ENCODE measurements at regions not wholly inside any gene's neighbourhood (a gene's known extent, or its start where the extent isn't known, plus 50 kb on each side); places are given as distances from the start of the nearest gene placed in this dataset.

GRCh38 chr13:76380446-76381065 lies 505.6 kb downstream of the KCTD12 start:
- Histone ChIP-seq H3K4me1 (ENCODE audit: low read length) (no peaks in the 10 kb centered on the region), H3K9ac (ENCODE audit: low read length) (no peak overlapping the region), H3K79me2 (ENCODE audit: low read length) (no peaks in the 10 kb centered on the region), H3K36me3 (replicated peaks; ENCODE audit: insufficient read depth, low read length) (no peaks in the 10 kb centered on the region), H3K9me2 (replicated peaks; ENCODE audit: insufficient read depth, low read length) (no peaks in the 10 kb centered on the region), H3K27me3 (replicated peaks; ENCODE audit: insufficient read depth, low read length) (no peaks in the 10 kb centered on the region), H3K4me2 (ENCODE audit: low read depth, low read length) (no peak overlapping the region), H3K4me3 (ENCODE audit: low read length) (no peak overlapping the region), H2AFZ (ENCODE audit: low read length) (no peak overlapping the region), H4K20me1 (ENCODE audit: insufficient read depth, low read length) (no peaks in the 10 kb centered on the region), H3K9me3 (replicated peaks; ENCODE audit: insufficient read depth, low read length) (no peaks in the 10 kb centered on the region), H3K27ac (ENCODE audit: low read length) (no peak overlapping the region), H3F3A (ENCODE audit: insufficient read depth, low read length) (no peaks in the 10 kb centered on the region)
- no peak for DNase-seq
- TF ChIP-seq, protein P1, sequence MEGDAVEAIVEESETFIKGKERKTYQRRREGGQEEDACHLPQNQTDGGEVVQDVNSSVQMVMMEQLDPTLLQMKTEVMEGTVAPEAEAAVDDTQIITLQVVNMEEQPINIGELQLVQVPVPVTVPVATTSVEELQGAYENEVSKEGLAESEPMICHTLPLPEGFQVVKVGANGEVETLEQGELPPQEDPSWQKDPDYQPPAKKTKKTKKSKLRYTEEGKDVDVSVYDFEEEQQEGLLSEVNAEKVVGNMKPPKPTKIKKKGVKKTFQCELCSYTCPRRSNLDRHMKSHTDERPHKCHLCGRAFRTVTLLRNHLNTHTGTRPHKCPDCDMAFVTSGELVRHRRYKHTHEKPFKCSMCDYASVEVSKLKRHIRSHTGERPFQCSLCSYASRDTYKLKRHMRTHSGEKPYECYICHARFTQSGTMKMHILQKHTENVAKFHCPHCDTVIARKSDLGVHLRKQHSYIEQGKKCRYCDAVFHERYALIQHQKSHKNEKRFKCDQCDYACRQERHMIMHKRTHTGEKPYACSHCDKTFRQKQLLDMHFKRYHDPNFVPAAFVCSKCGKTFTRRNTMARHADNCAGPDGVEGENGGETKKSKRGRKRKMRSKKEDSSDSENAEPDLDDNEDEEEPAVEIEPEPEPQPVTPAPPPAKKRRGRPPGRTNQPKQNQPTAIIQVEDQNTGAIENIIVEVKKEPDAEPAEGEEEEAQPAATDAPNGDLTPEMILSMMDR (IDR thresholded peaks at IDR 0.05; ENCODE audit: low read length) = no peak
- TF ChIP-seq EZH2phosphoT487 (IDR thresholded peaks at IDR 0.05; ENCODE audit: low read length) (no peak), EZH2 (optimal IDR thresholded peaks at IDR 0.05; ENCODE audit: low read depth, low read length) (no peak)

GRCh38 chr13:76379341-76380105 lies 506.7 kb downstream of the KCTD12 start:
- Histone ChIP-seq H3K4me2 (ENCODE audit: low read depth, low read length) (no peak overlapping the region), H4K20me1 (ENCODE audit: insufficient read depth, low read length) (no peaks in the 10 kb centered on the region), H3F3A (ENCODE audit: insufficient read depth, low read length) (no peaks in the 10 kb centered on the region), H2AFZ (ENCODE audit: low read length) (no peak overlapping the region), H3K4me3 (ENCODE audit: low read length) (no peak overlapping the region), H3K4me1 (ENCODE audit: low read length) (no peaks in the 10 kb centered on the region), H3K9ac (ENCODE audit: low read length) (no peak overlapping the region), H3K27me3 (replicated peaks; ENCODE audit: insufficient read depth, low read length) (no peaks in the 10 kb centered on the region), H3K9me2 (replicated peaks; ENCODE audit: insufficient read depth, low read length) (no peaks in the 10 kb centered on the region), H3K79me2 (ENCODE audit: low read length) (no peaks in the 10 kb centered on the region), H3K36me3 (replicated peaks; ENCODE audit: insufficient read depth, low read length) (no peaks in the 10 kb centered on the region), H3K9me3 (replicated peaks; ENCODE audit: insufficient read depth, low read length) (no peaks in the 10 kb centered on the region), H3K27ac (ENCODE audit: low read length) (no peak overlapping the region)
- TF ChIP-seq EZH2phosphoT487 (IDR thresholded peaks at IDR 0.05; ENCODE audit: low read length) (no peak), EZH2 (optimal IDR thresholded peaks at IDR 0.05; ENCODE audit: low read depth, low read length) (no peak)
- TF ChIP-seq, protein P1 (IDR thresholded peaks at IDR 0.05; ENCODE audit: low read length) = no peak
- no peak for DNase-seq

DNA sequence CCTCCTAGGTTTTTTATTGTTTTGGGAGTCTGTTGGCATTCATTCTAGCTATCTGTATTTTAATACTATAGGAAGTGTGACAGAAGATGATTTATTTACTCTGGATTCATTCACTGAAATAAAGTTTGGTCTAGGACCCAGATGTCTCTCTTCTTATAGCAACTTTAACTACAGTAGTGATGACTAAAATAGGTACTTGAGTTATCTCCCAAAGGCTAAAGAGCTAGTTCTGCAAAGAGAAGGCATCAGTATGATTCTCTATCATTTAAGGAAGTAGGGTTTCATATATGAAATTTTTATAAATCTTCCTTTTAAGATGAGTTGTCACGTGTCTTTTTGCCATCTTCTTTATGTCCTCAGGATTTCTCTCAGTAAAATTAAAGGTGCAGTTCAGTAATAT lies 507.4 kb downstream of the KCTD12 start:
- H3K36me3 ChIP-seq (replicated peaks; ENCODE audit: insufficient read depth, low read length) = no peaks in the 10 kb centered on the region
- H3K4me2 ChIP-seq (ENCODE audit: low read depth, low read length) = no peak overlapping the region
- TF ChIP-seq EZH2phosphoT487 (IDR thresholded peaks at IDR 0.05; ENCODE audit: low read length) (no peak), EZH2 (optimal IDR thresholded peaks at IDR 0.05; ENCODE audit: low read depth, low read length) (no peak)
- TF ChIP-seq, protein P1 (IDR thresholded peaks at IDR 0.05; ENCODE audit: low read length) = no peak
- H3K9ac ChIP-seq (ENCODE audit: low read length) = no peak overlapping the region
- H3K27ac ChIP-seq (ENCODE audit: low read length) = no peak overlapping the region
- DNase-seq = no peak
- no peak overlapping the region for H3K4me3 ChIP-seq (ENCODE audit: low read length)
- H3K9me2 ChIP-seq (replicated peaks; ENCODE audit: insufficient read depth, low read length) = no peaks in the 10 kb centered on the region
- H3K27me3 ChIP-seq (replicated peaks; ENCODE audit: insufficient read depth, low read length) = no peaks in the 10 kb centered on the region
- no peak overlapping the region for H2AFZ ChIP-seq (ENCODE audit: low read length)
- H3K4me1 ChIP-seq (ENCODE audit: low read length) = no peaks in the 10 kb centered on the region
- H3K9me3 ChIP-seq (replicated peaks; ENCODE audit: insufficient read depth, low read length) = no peaks in the 10 kb centered on the region
- H4K20me1 ChIP-seq (ENCODE audit: insufficient read depth, low read length) = no peaks in the 10 kb centered on the region
- no peaks in the 10 kb centered on the region for H3K79me2 ChIP-seq (ENCODE audit: low read length)
- H3F3A ChIP-seq (ENCODE audit: insufficient read depth, low read length) = no peaks in the 10 kb centered on the region

Data from MM.1S (cell line).